ENCODE measurements at regions not wholly inside any gene's neighbourhood (a gene's known extent, or its start where the extent isn't known, plus 50 kb on each side); places are given as distances from the start of the nearest gene placed in this dataset.

DNA sequence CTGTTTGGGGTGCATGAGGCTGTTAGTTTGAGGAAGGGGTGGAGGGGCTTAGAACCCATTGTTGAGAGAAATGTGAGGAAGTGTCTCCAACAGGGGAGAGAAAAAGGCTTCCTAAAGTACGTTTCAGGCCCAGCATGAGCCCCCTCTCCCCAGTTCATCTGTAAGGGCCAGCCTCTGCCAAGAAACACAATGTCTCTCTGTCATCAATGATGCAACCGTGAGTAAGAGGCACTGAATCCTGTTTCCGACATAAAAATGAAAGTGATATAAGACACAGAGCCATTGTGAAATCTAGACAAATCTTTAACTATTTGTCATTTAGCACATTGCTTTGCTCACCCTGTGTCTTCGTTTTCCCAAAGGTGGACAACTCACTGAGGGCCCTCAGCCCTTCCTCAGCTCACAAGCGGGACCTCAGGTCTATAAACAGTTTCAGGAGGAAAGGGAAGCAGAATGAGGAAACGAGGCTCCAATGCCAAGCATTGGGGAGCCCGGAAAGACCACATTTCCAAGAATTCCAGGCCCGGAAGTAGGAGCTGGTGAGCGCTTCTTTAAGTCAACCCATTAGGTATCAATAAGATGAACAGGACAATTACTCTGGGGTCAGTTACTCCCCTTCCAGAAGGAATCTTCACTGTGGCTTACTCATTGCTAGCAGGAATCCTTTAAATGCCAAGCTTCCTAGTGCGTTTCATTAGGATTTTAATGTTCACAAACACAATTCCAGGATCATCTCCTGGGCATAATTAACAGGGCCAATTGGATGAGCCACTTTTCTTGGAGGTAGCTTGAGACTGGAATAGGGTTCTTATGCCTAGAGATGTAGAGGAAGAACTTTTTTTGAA lies 59.0 kb upstream of the KLF4 start:
- H4K20me1 ChIP-seq (ENCODE audit: control insufficient read depth, insufficient read depth, low read depth, low read length): no peaks in the 10 kb centered on the region
- no peak overlapping the region for H3K4me3 ChIP-seq (ENCODE audit: low read length)
- H3K27me3 ChIP-seq (ENCODE audit: control insufficient read depth, low read length): no peaks in the 10 kb centered on the region
- no peaks in the 10 kb centered on the region for H3K9me2 ChIP-seq (replicated peaks; ENCODE audit: control insufficient read depth, low read length)
- H3F3A ChIP-seq (ENCODE audit: control insufficient read depth, insufficient read depth): no peaks in the 10 kb centered on the region
- H3K9me3 ChIP-seq (ENCODE audit: control insufficient read depth, insufficient read depth, low read length): no peaks in the 10 kb centered on the region
- no peaks in the 10 kb centered on the region for H3K36me3 ChIP-seq (ENCODE audit: control insufficient read depth, low read length)
- no peak overlapping the region for H3K27ac ChIP-seq (ENCODE audit: low read depth, low read length)
- H3K4me1 ChIP-seq (ENCODE audit: control insufficient read depth, low read length): no peaks in the 10 kb centered on the region
- H3K79me2 ChIP-seq (ENCODE audit: control insufficient read depth, low read length): no peaks in the 10 kb centered on the region
- TF ChIP-seq EZH2phosphoT487 (IDR thresholded peaks at IDR 0.05; ENCODE audit: borderline replicate concordance, low read length): no peak
- TF ChIP-seq, protein P1, sequence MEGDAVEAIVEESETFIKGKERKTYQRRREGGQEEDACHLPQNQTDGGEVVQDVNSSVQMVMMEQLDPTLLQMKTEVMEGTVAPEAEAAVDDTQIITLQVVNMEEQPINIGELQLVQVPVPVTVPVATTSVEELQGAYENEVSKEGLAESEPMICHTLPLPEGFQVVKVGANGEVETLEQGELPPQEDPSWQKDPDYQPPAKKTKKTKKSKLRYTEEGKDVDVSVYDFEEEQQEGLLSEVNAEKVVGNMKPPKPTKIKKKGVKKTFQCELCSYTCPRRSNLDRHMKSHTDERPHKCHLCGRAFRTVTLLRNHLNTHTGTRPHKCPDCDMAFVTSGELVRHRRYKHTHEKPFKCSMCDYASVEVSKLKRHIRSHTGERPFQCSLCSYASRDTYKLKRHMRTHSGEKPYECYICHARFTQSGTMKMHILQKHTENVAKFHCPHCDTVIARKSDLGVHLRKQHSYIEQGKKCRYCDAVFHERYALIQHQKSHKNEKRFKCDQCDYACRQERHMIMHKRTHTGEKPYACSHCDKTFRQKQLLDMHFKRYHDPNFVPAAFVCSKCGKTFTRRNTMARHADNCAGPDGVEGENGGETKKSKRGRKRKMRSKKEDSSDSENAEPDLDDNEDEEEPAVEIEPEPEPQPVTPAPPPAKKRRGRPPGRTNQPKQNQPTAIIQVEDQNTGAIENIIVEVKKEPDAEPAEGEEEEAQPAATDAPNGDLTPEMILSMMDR (IDR thresholded peaks at IDR 0.05; ENCODE audit: low read depth, low read length, poor library complexity, severe bottlenecking): no peak
- H3K4me2 ChIP-seq (ENCODE audit: low read length): no peak overlapping the region

DNA sequence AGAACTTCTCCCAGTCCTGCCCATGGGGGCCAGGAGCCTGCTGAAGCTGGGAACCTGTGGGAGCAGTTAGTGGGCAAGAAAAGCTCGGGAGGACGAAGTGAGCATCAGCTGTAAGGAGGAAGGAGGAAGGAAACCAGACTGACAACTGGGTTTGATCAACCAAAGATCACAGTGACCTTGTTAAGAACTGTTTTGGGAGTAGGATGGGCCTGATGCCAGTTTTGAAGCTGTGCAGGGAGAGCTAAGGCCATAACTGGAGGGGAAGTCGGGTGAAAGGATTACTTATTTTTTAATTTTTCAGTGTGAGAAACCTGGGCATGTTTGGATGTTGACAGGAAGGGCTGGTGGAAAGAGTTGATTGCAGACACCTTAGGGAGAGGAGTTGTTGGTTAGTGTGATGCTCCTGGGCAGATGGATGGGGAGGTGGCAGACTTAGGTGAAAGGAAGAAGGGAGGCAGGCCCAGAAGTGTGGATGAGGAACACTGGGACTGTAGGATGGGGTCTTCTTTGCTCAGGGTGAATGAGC lies 58.3 kb upstream of the KLF4 start:
- Histone ChIP-seq H3K4me3 (ENCODE audit: low read length) (no peak overlapping the region), H3K27ac (ENCODE audit: low read depth, low read length) (no peak overlapping the region), H3K36me3 (ENCODE audit: control insufficient read depth, low read length) (no peaks in the 10 kb centered on the region), H3F3A (ENCODE audit: control insufficient read depth, insufficient read depth) (no peaks in the 10 kb centered on the region), H3K79me2 (ENCODE audit: control insufficient read depth, low read length) (no peaks in the 10 kb centered on the region), H3K4me1 (ENCODE audit: control insufficient read depth, low read length) (no peaks in the 10 kb centered on the region), H4K20me1 (ENCODE audit: control insufficient read depth, insufficient read depth, low read depth, low read length) (no peaks in the 10 kb centered on the region), H3K4me2 (ENCODE audit: low read length) (no peak overlapping the region), H3K9me3 (ENCODE audit: control insufficient read depth, insufficient read depth, low read length) (no peaks in the 10 kb centered on the region), H3K27me3 (ENCODE audit: control insufficient read depth, low read length) (no peaks in the 10 kb centered on the region), H3K9me2 (replicated peaks; ENCODE audit: control insufficient read depth, low read length) (no peaks in the 10 kb centered on the region)
- TF ChIP-seq, protein P1 (IDR thresholded peaks at IDR 0.05; ENCODE audit: low read depth, low read length, poor library complexity, severe bottlenecking): no peak
- TF ChIP-seq EZH2phosphoT487 (IDR thresholded peaks at IDR 0.05; ENCODE audit: borderline replicate concordance, low read length): no peak

DNA sequence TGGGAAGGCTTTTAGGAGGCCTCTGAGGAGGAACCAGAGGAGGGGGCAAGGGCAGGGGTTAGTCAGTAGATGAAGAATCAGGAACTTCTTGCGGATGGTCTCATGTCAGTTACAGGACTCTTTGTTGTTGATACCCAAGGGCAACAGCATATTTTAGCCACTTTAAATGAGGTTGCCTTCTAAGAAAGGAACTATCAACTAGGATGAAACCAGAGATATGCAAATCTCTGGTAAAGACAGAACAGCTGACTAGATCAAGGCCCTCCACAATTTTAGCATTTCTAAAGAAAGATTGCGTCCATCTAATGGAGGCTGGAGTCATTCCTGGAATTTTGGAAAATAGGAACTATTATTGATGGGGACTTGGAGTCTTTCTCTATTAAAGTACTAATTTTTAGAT lies 57.7 kb upstream of the KLF4 start:
- Histone ChIP-seq H3K79me2 (ENCODE audit: control insufficient read depth, low read length) (no peaks in the 10 kb centered on the region), H3K27me3 (ENCODE audit: control insufficient read depth, low read length) (no peaks in the 10 kb centered on the region), H3K27ac (ENCODE audit: low read depth, low read length) (no peak overlapping the region), H3K36me3 (ENCODE audit: control insufficient read depth, low read length) (no peaks in the 10 kb centered on the region), H3K4me1 (ENCODE audit: control insufficient read depth, low read length) (no peaks in the 10 kb centered on the region), H4K20me1 (ENCODE audit: control insufficient read depth, insufficient read depth, low read depth, low read length) (no peaks in the 10 kb centered on the region), H3K4me3 (ENCODE audit: low read length) (no peak overlapping the region), H3K4me2 (ENCODE audit: low read length) (no peak overlapping the region), H3F3A (ENCODE audit: control insufficient read depth, insufficient read depth) (no peaks in the 10 kb centered on the region), H3K9me3 (ENCODE audit: control insufficient read depth, insufficient read depth, low read length) (no peaks in the 10 kb centered on the region), H3K9me2 (replicated peaks; ENCODE audit: control insufficient read depth, low read length) (no peaks in the 10 kb centered on the region)
- no peak for TF ChIP-seq EZH2phosphoT487 (IDR thresholded peaks at IDR 0.05; ENCODE audit: borderline replicate concordance, low read length)
- TF ChIP-seq, protein P1 (IDR thresholded peaks at IDR 0.05; ENCODE audit: low read depth, low read length, poor library complexity, severe bottlenecking): no peak
